ENCODE measurements at regions not wholly inside any gene's neighbourhood (a gene's known extent, or its start where the extent isn't known, plus 50 kb on each side); places are given as distances from the start of the nearest gene placed in this dataset.
A peak's percentile ranks its signal among the peaks of the same experiment; 100 is the strongest.

DNA sequence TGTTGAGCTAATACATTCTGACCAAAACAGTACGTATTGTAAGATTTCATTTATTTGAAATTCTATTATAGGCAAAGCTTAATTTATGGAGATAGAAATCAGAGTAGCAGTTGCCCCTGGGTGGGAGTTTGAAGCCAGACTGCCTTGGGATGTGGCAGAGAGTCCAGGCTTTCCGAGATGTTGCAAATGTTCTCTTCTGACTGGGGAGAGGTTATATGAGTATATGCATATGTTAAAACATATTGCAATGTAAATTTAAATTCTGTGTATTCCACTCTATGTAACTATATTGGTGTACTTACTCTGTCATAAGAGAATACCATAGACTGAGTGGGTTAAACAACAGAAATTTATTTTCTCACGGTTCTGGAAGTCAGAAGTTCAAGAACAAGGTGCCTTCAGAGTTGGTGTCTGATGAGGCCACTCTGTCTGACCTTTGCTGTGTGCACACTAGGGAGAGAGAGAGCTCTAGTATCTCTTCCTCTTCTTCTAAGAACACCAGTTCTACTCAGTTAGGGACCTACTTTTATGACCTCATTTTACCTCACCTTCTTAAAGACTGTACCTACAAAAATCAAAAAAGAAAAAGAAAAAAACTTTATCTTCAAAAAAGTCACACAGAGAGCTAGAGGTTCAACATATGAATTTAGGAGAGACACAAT, 299.3 kb upstream of the HS3ST1 start:
- TF ChIP-seq, protein P1, sequence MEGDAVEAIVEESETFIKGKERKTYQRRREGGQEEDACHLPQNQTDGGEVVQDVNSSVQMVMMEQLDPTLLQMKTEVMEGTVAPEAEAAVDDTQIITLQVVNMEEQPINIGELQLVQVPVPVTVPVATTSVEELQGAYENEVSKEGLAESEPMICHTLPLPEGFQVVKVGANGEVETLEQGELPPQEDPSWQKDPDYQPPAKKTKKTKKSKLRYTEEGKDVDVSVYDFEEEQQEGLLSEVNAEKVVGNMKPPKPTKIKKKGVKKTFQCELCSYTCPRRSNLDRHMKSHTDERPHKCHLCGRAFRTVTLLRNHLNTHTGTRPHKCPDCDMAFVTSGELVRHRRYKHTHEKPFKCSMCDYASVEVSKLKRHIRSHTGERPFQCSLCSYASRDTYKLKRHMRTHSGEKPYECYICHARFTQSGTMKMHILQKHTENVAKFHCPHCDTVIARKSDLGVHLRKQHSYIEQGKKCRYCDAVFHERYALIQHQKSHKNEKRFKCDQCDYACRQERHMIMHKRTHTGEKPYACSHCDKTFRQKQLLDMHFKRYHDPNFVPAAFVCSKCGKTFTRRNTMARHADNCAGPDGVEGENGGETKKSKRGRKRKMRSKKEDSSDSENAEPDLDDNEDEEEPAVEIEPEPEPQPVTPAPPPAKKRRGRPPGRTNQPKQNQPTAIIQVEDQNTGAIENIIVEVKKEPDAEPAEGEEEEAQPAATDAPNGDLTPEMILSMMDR (IDR thresholded peaks at IDR 0.05; ENCODE audit: control insufficient read depth, insufficient read depth, low read depth, low read length, missing control alignments), result no peak
- no peak for DNase-seq (ENCODE audit: low read depth)
- no peak overlapping the region for H3K4me3 ChIP-seq (ENCODE audit: control insufficient read depth, low read depth, low read length)

DNA sequence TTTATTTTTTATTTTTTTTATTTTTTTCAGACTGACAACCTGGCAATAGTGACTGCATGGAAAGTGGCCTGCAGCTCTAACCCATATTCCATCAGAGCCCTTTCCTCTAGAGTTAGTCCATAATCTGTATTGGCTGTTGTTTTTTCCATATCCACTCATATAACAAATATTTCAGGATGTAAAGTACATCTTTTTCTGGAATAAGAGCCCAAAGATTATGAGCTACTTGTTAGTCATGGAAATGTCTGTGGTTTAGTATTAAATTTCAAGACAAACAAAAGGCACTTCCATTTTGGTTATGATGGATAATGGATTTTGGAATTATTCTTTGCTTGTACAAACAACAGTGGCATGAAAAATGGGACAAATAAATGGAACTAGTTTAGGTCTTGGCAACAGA, 296.0 kb upstream of the HS3ST1 start:
- DNase-seq (ENCODE audit: low read depth), result no peak
- TF ChIP-seq, protein P1 (IDR thresholded peaks at IDR 0.05; ENCODE audit: control insufficient read depth, insufficient read depth, low read depth, low read length, missing control alignments), result no peak

DNA sequence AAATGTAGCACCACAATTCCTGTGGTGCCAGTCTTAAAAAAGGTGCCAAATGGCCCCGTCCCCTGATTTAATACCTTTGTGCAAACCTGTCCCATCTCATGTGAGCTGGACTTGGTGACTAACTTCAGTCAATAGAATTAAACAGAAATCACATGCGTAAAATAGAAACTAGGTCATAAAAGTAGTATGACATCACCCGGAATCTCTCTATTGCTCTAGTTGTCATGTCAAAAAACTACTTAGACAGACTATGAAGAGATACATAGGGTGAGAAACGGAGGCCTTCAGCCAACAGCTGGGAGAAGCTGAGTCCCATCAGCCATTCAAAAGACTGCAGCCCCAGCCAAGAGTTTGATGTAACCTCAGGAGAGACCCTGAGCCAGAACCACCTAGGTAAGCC, 293.5 kb upstream of the HS3ST1 start:
- DNase-seq (ENCODE audit: low read depth), result no peak
- H3K4me3 ChIP-seq (ENCODE audit: control insufficient read depth, low read depth, low read length), result no peak overlapping the region
- TF ChIP-seq, protein P1 (IDR thresholded peaks at IDR 0.05; ENCODE audit: control insufficient read depth, insufficient read depth, low read depth, low read length, missing control alignments), result no peak

More for the DNA sequence above, 296.0 kb upstream of the HS3ST1 start:
- H3K4me3 ChIP-seq (ENCODE audit: control insufficient read depth, low read depth, low read length), result no peak overlapping the region

DNA sequence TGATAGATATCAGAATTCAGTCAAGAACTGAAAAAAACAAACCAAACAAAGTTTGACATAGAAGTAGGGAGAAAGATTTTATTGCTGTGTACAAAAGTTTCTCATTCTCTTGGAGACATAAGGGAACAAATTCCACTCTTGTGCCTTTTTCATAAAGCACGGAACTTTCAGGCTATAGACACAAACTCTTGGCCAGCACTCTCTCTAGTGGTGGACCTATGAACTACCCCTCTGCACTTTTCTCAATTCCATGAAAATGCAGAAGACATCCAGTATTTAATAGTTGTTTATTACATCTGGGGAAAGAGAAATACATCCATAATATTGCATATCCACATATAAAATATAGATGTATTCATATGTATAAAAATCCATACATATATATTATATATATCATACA, 291.6 kb upstream of the HS3ST1 start:
- H3K4me3 ChIP-seq (ENCODE audit: control insufficient read depth, low read depth, low read length), result no peak overlapping the region
- DNase-seq (ENCODE audit: low read depth), result no peak
- TF ChIP-seq, protein P1 (IDR thresholded peaks at IDR 0.05; ENCODE audit: control insufficient read depth, insufficient read depth, low read depth, low read length, missing control alignments), result peak; percentile 51

DNA sequence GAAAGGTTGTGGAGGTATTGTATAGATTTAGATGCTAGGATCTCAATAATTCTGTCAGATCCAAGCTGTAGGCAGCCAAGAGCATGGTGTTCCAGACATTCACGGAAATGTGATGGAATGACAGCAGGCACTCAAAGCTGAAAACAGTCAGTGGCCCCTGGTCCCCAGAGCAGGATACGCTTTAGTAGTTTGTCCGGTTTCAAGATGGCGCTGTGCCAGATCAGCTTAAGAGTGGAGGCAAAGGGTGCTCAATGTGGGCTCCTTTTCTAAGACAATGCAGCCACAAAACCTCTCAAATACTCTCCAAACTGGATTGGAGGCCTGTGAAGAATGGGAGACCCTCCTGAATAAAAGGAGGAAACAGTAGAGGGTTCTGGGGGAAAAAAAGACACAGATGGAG, 291.2 kb upstream of the HS3ST1 start:
- no peak for DNase-seq (ENCODE audit: low read depth)
- no peak overlapping the region for H3K4me3 ChIP-seq (ENCODE audit: control insufficient read depth, low read depth, low read length)
- TF ChIP-seq, protein P1 (IDR thresholded peaks at IDR 0.05; ENCODE audit: control insufficient read depth, insufficient read depth, low read depth, low read length, missing control alignments), result no peak

DNA sequence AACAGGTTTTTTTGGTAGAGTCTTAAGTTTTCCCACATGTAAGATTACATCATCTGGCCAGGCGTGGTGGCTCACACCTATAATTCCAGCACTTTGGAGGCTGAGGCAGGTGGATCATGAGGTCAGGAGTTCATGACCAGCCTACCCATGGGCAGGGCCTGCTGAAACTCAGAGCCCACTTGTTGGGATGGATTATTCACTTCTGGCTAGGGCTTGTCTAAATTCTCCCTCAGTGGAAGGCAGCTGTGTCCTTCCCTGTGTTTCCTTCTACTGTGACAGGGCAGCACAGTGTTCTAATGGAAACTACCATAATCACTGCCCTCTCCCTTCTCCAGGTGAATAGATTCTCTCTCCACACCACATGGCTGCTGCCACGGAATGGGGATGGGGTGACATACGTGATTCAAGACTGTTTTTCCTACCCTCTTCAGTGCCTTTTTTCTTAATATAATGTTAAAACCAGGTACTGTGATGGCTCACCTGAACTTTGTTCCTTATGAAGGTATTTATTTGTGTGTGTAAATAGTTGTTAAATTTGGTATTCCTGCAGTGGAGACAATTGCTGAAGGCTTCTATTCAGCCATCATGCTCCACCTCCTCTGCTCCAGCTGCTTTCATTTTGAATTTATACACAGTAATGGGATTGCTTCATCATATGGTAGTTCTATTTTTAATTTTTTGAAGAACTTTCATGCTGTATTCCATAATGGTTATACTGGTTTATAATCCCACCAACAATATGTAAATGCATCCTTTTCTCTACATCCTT, 287.2 kb upstream of the HS3ST1 start:
- TF ChIP-seq, protein P1 (IDR thresholded peaks at IDR 0.05; ENCODE audit: control insufficient read depth, insufficient read depth, low read depth, low read length, missing control alignments), result no peak
- H3K4me3 ChIP-seq (ENCODE audit: control insufficient read depth, low read depth, low read length), result no peak overlapping the region
- DNase-seq (ENCODE audit: low read depth), result no peak
